Ovary (tissue), 3 donors: ENCODE measurements at regions not wholly inside any gene's neighbourhood (a gene's known extent, or its start where the extent isn't known, plus 50 kb on each side); places are given as distances from the start of the nearest gene placed in this dataset.

Source experiments
- EP300 ChIP-seq: sonication (generic); formaldehyde crosslinking; IDR thresholded peaks from one replicate; pipeline ENCODE4 v1.6.1; 2017; ENCODE audit warnings: antibody characterized with exemption
- POLR2A ChIP-seq: fragments of 450-650 bp; IDR thresholded peaks from one replicate; pipeline ENCODE4 v1.6.1; 2017; ENCODE audit warnings: antibody characterized with exemption, mild to moderate bottlenecking, moderate library complexity
- TF ChIP-seq, protein P1 (sequence below), 3 donors: fragments of 450-650 bp in 2 of 3; fragments of 200-600 bp in 1 of 3; IDR thresholded peaks; one replicate each; pipeline versions ENCODE4 v1.5.1 to v1.8.0; 2016 to 2022; ENCODE audit warnings: antibody characterized with exemption in 3 of 3, mild to moderate bottlenecking in 1 of 3
- donor health status: DM: no; HTN: no; CAD: no.

DNA sequence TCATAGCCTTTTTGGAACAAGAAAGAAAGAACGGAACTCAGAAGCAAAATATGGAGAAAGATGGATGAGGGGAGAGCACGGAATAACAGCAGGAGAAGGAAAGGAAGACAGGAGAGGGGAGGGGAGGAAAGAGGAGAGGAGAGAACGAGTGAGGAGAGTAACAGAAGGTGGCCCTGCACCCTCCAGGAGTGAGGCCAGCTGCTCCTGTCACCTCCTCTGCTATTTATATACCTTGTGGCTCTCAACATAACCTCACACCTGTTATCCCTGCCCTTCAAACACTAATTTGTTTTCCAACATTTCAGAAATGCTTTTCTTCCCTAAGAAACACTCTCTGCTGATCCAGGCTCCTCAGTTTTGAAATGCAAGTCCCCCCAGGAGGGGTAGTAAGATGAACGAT is 53.4 kb upstream of the ATP2B2 start:
- TF ChIP-seq EP300 (no peak), POLR2A (no peak)
- TF ChIP-seq, protein P1, sequence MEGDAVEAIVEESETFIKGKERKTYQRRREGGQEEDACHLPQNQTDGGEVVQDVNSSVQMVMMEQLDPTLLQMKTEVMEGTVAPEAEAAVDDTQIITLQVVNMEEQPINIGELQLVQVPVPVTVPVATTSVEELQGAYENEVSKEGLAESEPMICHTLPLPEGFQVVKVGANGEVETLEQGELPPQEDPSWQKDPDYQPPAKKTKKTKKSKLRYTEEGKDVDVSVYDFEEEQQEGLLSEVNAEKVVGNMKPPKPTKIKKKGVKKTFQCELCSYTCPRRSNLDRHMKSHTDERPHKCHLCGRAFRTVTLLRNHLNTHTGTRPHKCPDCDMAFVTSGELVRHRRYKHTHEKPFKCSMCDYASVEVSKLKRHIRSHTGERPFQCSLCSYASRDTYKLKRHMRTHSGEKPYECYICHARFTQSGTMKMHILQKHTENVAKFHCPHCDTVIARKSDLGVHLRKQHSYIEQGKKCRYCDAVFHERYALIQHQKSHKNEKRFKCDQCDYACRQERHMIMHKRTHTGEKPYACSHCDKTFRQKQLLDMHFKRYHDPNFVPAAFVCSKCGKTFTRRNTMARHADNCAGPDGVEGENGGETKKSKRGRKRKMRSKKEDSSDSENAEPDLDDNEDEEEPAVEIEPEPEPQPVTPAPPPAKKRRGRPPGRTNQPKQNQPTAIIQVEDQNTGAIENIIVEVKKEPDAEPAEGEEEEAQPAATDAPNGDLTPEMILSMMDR (IDR thresholded peaks at IDR 0.05): no peak
